Effector CD4-positive, alpha-beta T cell (primary cell): ENCODE measurements at regions not wholly inside any gene's neighbourhood (a gene's known extent, or its start where the extent isn't known, plus 50 kb on each side); places are given as distances from the start of the nearest gene placed in this dataset.
"Not testable (repeated sequence)": the region's sequence is repeated elsewhere in the genome, so short reads cannot be mapped to it uniquely, and the experiment has no call there.

Source experiments
- DNase-seq: peaks from one replicate; pipeline ENCODE4 v3.0.0-alpha.2; 2020

DNA sequence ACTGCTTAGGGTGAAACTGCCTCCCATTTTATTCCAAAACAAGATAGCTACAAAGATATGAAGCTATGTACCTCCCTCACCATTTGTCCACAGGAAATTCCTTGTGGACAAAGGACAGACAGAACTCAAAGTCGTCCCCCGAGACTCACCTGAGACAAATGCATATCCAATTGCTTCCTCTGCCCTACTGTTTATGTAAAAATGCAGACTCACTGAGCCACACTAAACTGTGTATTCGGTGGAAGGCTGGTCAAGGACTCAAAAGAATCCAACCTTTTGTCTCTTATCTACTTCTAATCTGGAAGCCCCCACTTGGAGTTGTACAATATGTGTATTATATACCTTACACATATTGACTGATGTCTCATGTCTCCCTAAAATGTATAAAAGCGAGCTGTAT, 288.0 kb upstream of the ERCC4 start:
- DNase-seq: no peak

DNA sequence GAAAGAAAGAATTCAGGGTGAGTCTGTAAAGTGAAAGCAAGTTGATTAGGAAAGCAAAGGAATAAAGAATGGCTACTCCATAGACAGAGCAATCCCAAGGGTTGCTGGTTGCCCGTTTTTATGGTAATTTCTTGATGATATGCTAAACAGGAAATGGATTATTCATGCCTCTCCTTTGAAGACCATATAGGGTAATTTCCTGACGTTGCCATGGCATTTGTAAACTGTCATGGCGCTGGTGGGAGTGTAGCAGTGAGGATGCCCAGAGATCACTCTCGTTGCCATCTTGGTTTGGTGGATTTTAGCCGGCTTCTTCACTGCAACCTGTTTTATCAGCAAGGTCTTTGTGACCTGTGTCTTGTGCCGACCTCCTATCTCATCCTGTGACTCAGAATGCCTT, 287.4 kb upstream of the ERCC4 start:
- DNase-seq: not testable (repeated sequence)

GRCh38 chr16:13633391-13633861, 286.5 kb upstream of the ERCC4 start:
- no peak for DNase-seq

DNA sequence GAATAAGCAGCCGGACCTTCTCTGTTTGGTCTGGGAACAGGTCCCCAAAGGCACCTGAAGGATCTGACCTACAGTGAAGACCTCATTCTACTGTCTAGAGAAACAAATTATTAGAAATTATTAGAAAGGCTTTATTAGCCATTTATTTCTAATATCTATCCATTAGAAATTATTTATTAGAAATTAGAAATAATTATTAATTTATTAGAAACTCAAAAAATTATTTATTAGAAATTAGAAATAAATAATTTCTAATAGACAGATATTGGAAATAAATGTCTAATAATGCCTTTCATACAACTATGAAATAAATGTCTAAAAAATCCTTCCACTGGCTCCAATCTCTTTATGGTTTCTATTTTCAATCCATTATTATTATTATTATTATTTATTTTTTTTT, 285.7 kb upstream of the ERCC4 start:
- DNase-seq: no peak

DNA sequence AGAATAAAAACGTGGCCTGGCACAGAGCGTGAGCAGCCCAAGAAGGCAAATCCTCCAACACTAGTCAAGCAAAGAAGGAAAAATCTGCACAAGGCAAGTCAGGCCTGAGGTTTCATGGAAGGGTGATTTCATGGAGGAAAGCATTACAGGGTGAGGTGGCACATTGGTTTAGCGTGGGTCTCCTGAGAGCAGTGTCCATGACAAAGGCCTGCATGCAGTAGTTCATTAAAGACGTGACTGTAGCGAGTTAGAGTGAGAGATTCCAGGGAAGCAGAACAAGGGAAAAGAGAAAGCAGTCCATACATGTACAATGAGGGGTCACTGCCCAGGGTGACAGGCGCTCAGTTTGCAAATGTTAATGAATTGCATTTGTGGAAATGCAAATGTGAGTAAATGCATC, 285.0 kb upstream of the ERCC4 start:
- DNase-seq: no peak

DNA sequence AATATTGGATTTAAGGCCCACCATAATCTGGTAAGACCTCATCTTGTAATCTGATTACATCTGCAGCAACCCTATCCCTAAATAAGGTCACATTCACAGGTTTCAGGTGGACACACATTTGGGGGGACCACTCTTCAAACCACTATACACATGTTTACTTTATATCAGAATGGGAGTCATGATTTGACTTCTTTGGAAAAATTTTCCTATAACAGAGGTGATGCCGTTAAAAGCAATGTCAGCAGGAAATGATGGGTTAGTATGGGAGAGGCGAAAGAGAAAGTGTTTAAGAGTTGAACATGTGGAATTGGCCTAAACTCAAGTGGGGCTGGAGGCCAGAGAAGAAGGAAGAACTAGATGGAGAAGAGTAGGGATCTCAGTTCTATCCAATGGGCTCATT, 281.7 kb upstream of the ERCC4 start:
- no peak for DNase-seq

DNA sequence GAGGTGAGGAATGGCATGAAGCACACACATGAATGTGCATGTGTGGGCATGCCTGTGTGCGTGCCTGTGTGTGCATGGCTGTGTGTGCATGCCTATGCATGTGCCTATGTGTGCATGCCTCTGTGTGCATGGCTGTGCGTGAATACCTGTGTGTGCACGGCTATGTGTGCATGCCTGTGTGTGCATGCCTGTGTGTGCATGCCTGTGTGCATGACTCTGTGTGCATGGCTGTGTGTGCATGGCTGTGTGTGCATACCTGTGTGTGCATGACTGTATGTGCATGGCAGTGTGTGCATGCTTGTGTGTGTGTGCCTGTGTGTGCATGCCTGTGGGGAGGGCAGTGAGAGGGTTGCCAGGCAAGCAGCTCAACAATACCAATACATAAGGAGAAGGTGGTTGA, 276.5 kb upstream of the ERCC4 start:
- no peak for DNase-seq

DNA sequence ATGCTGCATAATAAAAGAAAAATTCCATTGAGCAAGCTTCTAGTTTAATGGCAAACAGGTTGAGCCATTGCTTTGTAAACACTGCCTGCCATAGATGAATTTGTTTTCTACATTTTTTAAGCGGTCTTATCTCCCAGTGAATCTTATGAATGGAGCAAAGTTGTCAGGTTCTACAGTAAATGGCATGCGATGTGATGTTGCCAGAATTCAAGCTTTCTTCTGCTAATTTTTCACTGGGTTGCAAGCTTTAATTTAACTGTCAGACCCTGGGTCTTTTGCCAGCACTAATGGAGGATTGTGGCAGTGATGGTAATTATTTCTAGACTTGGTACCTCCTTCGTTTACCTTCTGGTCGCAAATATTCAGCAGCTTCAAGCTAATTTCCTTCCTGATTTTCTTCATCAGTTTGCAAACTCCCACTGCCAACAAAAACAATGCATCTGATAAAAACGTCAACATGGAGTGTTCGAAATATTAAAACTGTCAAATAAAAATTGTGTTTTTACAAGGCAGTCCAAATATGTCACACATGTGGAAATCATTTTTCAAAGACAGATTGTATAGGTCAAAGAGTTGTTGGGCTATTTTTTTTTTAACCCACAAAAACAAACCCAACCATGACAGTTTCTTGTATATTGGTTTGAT, 274.2 kb upstream of the ERCC4 start:
- no peak for DNase-seq

DNA sequence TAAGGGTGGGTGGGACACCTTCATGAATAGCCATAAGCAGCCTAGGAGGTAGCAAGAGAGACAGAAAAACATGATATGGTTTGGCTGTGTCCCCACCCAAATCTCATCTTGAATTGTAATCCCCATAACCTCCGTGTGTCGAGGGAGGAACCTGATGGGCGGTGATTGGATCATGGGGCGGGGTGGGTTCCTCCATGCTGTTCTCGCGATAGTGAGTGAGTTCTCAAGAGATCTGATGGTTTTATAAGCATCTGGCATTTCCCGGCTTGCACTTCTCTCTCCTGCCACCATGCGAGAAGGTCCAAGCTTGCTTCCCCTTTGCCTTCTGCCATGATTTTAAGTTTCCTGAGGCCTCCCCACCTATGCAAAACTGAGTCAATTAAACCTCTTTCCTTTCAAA, 259.1 kb upstream of the ERCC4 start:
- DNase-seq: no peak

GRCh38 chr16:13665876-13666275, 254.1 kb upstream of the ERCC4 start:
- DNase-seq: no peak

DNA sequence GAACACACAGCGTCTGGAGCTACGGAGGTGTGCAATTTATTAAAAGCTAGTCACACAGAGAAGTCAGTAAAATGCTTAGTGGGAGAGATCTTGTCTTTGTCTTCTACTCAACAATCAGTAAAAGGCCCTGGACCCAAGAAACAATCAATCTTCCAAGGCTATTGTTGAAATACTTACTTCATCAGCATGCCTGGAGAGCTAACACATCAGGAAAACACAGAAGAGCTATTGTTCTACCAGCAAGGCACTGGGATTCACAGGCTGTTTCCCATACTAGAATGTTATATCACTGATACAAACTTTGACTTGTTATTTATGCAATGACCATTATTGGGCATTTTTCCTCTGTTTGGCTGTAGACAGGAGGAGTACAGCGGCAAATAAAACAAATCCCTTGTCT, 247.8 kb upstream of the ERCC4 start:
- DNase-seq: no peak

GRCh38 chr16:13680021-13680889, 239.7 kb upstream of the ERCC4 start:
- DNase-seq: no peak

- DNase-seq: no peak
These were observed 235.0 kb upstream of the ERCC4 start for GRCh38 chr16:13684819-13685563.

- DNase-seq: no peak
These were observed 223.9 kb upstream of the ERCC4 start for GRCh38 chr16:13696017-13696416.

GRCh38 chr16:13697013-13697412, 222.9 kb upstream of the ERCC4 start:
- no peak for DNase-seq

GRCh38 chr16:13697568-13697967, 222.4 kb upstream of the ERCC4 start:
- DNase-seq: no peak

- DNase-seq: no peak
These were observed 217.3 kb upstream of the ERCC4 start for GRCh38 chr16:13702614-13703013.

DNA sequence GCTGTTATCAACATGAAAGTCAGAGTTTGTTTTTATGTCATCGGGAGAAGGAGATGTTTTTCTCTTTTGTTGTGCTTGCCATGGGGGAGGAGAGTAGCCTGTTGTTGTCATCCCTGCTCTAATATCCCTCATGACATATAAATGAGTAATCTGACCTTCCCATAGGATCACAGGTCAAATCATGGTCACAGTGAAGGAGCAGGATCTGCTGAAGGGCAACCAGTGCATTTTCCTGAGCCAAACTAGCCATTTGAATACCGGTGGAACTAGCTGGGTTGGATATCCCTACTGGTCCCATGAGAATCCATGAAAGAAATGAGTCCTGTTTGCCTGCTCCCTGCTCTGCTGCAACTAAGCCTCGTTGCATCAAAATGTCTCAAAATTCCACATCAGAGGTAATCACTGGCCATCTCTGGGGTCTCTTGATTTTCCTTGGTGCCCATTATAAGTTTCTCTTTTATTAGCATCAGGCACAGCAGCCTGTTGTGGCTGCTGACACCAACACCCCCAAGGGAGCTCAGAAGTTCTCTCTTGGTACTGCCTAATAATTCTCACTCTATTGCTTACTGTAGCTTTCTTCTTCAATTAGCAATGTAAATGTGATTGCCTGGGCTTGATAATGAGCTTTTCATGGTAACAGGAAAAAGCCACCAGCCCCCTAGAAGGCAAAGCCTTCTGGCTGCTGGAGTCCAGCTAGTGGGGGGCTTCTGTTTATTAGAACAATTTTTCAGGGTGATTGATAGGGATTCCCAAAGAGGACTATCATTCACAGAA, 211.4 kb upstream of the ERCC4 start:
- DNase-seq: no peak

DNA sequence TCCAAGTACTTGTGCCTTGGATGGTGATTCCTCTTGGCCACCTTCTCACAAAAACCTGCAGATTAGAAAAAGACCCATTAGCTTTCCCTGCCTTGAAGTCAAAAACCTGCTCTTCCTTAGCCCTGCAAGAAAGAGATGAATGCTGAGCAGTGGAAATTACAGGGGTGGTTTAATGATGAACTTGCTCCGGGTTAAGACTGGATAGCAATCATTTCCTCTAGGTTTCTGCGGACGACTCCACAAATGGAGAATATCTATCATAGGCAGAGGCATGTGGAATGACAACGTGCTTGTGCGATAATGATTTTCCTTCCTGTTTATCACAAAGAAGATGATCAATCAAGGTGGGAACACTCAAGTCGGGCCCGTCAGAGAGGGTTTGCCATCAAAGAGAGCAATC, 201.2 kb upstream of the ERCC4 start:
- DNase-seq: no peak

DNA sequence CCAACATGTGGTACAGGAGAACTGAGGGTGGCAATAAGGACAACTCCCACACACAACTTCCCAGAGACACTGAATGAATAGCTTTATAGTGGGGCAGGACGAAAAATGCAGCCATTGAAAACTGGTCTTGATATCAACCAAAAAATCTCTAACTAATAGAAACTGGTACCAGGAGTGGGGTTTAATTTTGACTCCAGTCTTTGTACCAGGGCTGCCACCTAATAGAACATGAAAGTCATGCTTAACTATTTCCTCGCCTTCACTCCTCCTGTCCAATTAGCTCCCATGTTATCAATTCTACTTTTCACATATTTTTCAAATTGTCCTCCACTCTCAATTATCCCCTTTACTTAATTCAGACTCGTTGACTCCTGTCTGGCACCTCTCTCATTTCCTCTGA, 192.0 kb upstream of the ERCC4 start:
- DNase-seq: no peak

- DNase-seq: no peak
These were observed 186.4 kb upstream of the ERCC4 start for GRCh38 chr16:13733561-13733960.

DNA sequence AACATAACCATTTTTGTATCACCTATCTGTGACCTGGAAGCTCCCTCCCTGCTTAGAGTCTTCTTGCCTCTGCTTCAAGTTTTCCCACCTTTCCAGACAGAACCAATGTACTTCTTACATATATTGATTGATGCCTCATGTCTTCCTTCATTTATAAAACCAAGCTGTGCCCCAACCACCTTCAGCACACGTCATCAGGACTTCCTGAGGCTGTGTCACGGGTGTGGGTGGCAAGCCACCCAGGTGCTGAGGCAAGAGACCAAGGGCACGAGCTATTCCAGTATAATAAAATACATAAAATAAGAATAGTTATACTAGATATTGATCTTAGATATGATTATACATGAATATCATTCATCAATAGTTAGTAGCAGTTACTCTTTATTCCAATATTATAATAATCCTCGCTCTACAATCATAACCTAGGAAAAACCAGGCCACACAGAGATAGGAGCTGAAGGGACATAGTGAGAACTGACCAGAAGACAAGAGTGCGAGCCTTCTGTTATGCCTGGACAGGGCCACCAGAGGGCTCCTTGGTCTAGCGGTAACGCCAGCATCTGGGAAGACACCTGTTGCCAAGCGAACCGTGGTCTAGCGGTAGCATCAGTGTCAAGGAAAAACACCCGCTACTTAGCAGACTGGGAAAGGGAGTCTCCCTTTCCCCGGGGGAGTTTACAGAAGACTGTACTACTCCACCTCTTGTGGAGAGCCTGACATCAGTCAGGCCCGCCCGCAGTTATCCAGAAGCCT, 180.2 kb upstream of the ERCC4 start:
- not testable (repeated sequence) for DNase-seq
